ENCODE measurements at regions not wholly inside any gene's neighbourhood (a gene's known extent, or its start where the extent isn't known, plus 50 kb on each side); places are given as distances from the start of the nearest gene placed in this dataset.
A peak's percentile ranks its signal among the peaks of the same experiment; 100 is the strongest.
"Not testable (repeated sequence)": the region's sequence is repeated elsewhere in the genome, so short reads cannot be mapped to it uniquely, and the experiment has no call there.

DNA sequence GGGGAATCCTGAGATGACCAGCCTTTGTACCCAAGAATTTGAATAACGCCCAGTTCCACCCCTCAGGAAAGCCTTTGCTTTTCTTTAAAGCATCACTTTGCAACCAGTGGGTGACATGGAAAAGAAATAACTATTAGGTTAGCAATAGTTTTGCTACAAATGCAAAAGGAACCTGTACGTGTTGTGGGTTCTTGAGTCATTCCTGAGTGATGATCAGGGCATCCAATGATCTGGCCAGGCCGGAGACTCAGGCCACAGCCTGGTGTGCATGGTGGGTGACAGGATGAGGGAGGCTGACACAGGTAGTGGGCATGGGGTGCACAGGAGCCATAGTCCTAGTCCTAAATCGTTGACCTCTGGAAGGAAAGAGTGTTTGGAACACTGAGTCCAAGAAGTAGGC, 321.4 kb upstream of the IL12A start:
- DNase-seq = no peak

DNA sequence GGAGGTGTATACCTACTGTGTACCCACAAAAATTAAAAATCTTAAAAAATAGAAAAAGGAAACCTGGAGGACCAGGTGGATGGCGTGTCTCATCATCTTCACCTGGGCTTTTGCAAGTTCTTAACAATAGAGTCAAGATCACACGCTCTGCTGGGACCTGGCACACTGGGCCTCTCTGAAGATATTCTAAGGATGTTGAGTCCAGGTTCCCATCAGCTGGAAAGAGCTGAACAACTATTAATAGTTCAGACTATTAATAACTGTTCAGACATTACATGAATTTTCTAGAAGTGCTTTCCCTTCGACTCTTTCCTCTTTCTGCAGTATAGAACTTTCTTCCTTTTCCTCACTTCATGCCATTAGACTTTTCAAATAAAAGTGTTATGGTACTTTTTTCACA, 320.2 kb upstream of the IL12A start:
- no peak for DNase-seq

DNA sequence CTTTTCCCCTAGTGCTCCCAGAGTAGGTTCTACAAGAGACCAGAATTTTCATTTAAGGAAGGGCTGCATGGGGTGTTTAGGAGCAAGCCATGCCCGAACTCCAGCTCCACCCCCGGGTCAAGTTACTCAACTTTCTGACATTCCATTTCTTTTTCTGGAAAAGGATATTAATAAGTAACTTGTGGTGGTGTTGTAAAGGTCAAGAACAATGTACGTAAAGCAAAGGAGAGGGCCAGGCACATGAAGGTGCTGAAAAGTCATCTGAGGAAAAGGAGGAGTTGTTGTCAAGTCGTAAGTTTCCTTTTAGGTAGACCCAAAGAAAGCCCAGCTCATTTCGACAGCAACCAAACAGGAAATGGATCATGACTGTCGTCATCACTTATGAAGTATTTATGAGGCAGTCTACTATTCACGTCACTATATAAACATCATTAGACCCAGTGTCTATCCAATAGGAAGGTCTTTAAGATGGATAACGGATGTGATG, 319.6 kb upstream of the IL12A start:
- no peak for DNase-seq

DNA sequence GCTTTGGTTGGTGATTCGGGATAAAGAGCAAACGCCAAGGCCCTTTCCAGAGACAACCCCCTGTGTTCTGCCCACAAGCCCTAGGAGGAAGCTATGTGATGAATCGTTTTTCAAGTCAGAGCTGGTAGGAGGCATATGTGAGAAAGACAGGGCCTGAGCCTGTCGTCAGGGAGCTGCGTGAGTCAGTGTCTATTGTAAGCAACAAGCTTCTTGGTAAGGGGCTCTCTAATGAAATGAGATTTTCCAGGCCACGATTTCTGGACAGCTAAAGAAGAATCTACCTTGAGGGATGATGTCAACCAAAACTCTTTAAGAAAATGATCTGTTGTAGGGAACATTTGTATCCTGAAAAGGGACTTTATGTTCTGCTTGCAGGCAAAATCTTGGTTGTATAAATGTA, 318.9 kb upstream of the IL12A start:
- DNase-seq = no peak

DNA sequence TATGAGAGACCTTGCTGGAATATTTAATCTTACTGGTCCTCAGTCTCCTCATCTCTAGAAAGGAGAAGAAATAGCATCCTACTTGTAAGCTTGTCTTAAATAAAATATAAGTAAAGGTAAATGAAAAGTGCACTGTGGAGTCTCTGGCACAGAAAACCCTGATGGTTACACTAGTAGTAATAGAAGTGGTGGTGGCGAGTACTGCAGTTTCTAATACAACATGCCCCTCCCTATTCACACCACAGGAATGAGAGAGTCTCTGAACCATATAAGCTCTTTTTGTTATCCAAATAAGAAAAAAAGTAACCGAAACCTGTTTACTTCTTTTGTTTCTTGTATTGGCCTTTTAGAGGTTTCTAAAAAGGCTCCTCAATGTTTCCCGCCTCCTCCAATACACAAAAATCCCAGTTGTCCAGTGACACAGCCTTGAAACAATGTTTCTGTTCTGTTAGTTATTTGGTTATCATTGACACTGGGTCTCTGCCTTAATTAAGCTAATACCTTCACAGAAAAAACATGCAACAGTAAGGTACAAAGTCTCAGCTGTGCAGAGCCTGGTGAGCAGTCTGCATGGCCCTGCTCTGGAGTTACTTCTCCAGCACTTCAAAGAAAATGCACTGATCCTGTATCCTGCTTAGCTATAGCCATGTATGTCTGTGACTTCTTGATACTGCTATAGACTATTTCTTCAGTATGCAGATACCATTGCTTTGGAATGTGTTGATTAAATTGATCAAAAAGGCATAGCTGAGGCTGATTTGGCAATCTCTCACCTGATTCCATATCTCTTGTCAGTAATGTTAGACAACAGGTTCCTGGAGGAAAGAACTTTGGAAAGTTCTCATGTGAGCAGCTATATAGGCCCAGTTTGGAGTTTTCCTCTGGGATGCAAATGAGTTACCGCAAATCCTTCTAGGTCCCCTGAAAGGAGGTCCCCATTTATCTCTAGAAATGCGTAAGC, 315.6 kb upstream of the IL12A start:
- DNase-seq = no peak

DNA sequence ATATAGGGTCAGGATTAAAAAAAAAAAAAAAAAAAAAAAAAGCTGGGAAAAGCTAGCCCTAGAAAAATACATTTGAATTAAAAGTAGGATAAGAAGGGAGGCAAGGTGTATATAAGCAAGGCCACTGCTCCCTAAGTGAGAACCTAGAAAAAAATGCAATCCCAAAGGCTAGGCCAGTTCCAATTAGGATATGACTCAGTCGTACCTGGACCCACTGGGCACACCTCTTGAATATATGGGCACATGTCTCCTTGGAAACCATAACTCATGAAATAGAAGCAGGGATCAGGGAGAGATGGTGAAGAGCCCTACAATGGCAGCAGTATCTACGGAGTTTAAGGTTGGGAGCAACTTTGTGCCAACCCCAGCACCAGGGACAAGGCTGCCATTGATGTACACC, 314.1 kb upstream of the IL12A start:
- no peak for DNase-seq

DNA sequence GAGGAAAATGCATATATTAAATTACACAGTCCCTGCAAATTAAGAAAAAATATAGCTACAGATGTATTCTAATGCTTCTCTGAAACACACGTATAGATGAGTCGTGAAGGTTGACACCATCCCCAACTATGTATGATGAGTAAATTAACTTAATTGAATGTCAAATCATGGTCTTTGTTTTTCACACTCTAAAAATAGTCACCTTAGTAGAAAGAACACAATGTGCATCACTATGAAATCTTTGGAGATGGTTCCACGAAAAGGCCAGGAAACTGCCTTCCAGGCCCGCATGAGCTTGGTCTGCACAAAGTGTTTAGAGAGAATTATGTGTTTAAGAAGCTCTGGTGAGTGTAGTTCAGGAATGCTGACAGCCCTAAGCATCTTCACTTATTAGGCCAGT, 313.4 kb upstream of the IL12A start:
- DNase-seq = no peak

DNA sequence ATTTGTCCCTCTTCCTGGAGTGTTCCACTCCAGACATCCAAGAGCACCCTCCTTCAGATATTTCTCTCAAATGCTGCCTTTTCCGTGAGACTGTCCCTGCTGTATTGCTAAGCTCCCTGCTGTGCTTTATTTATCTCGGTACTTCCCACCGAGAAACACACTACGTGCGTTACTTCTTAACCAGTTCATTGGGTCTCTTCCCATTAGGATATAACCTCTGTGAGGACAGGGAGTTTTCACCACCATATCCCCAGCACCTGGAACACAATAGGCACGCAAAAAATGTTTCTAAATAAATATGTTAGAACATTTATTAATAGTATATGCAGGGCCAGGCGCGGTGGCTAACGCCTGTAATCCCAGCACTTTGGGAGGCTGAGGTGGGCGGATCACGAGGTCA, 308.7 kb upstream of the IL12A start:
- no peak for DNase-seq

DNA sequence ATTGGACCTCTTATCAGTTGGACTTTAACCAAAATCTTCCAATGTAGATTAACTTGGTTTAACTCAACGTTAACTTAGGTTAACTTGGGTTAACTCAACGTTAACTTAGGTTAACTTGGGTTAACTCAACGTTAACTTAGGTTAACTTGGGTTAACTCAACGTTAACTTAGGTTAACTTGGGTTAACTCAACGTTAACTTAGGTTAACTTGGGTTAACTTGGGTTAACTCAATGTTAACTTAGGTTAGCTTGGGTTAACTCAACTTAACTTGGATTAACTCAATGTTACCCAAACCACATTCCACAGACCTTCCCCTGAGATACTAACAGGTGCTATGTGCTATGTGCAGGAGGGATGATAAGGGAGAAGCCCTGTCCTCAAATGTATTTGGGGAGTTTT, 306.9 kb upstream of the IL12A start:
- not testable (repeated sequence) for DNase-seq

DNA sequence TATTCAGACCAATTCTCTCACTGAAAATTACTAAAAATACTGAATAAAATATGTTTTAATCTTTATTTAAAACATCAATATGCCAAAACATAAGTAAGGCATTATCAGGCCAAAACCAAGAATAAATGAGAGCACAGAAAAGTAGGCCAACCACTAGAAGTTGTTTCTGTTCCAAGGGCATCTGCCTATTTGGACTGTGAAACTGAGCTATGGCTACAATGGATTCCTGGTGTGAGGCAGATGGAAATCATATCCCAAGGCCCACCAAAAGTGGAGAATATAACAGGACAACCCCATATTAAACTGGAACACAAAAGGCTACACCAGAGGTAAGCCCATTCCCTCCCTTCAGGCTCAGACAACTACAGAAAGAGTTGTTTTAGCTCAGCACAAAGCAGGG, 302.8 kb upstream of the IL12A start:
- DNase-seq = no peak

DNA sequence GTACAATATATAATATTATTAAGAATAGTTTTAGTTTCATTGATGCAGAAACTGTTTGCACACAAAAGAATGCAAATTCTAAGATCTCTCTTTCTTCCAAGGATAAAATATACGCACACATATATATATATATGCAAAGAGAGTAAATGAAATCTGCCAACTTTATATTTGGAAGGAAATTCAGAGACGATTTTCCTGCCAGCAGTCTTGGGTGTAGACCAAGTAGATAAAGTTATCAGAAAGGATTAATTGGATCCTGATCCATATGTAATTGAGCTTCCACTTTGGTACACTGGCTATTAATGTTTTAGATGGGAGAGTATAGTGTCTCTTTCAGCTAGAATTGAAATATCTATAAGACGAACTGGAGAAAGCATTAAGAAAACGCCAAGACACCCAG, 295.4 kb upstream of the IL12A start:
- no peak for DNase-seq

DNA sequence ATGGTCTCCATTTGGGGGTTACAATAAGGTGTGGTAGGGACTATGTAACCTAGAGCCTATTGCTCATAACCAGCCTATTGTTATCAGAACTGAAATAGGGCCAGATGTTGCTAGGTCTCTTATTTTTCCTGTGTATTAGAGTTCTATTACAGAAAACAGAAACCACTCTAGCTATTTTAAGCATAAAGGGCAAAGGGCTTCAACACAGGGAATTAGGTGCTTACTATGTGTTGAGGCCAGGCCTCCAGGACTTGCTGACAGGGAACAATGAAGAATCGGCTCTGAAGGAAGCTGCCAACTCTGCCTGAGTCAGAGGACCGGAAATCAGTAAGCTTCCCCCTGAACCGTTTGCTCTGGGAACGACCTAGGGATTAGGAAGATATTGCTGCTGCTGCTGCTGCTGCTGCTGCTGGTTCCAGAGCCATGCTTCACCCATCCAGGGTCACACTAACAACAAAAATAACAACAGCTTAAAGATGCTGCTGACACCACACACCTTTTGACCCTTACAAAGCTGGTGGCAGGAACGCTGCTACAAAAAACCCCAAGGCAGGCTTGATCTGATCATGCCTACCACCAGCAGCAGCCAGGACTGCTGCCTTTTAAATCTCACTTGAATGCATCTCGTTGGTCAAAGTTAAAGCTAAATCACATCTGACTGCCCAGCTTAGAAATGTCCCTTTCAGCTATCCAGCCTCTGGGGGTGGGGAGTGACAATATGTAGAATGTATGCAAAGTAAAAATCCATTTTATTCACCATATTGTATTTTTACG, 276.9 kb upstream of the IL12A start:
- peak in 1 of 4 experiments; percentile 2 for DNase-seq

DNA sequence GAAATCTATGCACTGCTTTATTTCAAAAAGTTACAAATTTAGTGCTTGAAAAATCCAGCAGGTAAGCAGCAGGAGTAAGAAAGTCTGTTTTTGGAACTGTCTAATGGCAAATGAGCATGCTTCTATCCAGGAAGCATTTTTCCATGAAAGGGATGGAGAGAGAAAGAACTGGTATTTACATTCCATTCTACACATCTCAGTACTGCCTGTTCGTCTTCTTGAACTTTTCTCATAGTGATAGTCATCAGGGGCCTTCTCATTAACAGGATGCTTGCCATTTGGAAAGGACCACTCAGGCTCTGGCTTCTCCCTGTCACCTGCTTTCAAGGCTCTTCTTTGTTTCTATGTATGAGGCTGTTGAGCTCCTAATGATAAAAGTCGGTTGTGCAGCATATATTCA, 267.3 kb upstream of the IL12A start:
- DNase-seq = no peak

DNA sequence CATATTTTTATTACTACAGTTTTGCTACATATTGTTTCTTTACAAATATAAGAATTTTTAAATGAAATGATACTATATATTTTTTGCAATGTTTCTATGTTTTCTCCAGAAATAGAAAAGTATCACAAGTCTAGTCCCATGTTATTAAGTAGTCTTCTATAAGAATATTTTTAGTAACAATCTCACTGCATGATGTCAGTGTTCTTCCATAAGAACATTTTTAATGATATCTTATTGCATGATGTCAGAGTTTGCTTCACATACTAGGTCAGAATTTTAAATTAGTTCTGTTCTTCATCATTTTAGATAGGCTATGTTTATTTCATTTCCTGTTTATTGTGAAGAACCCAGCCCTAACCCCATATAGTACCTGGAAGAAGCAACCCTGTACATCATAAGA, 265.3 kb upstream of the IL12A start:
- no peak for DNase-seq

DNA sequence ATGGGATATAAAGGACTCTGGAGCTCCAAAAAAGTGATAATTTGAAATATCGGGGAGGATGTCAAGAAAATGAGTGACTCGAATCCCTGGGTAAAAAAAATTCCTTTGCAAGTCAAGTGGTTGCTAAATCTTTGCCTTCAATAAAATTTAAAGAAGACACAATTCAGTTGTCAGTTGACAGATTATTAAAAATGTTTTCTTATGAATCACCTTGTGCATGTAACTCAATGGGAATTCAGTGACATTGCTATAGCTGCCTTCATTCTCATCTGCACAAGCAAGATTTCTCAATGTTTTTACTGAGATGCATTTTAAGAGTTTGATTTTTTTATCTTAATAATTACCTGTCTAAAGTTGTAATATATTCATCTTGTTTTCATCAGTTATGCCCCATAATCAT, 264.0 kb upstream of the IL12A start:
- no peak for DNase-seq

DNA sequence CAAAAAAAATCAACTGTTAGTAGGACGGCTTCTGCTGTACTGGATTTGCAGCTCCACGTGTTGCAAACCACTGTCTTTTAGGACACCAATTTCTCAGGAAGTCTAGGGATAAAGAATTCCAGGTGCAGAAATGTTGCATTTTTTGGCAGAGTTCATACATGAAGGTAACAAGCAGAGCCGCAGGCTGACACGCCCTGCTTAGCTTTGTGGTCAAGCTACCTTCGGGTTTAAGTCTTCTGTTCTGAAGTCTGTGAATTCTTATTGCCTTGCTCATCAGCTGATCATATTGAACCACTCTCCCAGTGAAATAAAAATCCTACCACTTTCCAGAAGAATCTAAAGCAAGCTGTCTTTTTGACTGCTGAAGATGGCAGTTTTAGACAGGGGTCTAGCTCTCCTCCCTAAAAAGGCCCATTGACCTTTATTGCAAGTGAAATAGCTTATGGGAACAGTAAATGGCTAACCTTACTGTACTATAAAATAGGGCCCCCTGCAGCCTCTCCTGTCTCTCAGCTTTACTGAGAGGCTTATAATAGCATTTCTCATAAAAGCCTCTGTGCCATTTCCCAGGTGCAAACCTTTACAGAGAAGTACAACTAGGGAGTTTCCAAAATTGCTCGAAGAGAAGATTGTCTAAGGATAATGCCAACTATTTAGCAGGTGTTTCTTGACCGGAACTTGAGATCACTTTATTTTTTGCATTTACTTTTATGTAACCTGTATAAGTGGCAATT, 262.2 kb upstream of the IL12A start:
- DNase-seq = no peak

DNA sequence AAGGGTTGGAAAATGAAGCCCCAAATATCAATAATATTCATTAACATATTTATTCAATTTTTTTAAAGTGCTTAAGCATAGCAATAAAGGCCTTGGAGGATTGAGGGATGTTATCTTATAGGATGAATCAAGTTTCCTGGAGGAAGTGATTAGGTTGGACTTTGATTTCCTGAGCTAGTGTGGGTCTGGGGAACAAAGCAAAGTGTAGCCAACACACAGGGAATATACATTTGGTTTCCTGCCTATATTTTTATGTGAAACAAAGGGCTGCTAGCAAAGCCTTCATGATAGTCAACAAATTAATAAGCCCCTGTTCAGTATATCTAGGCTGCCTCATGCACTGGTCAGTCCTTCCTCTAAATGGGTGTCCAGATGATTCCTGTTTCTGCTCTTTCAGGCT, 261.1 kb upstream of the IL12A start:
- DNase-seq = no peak

DNA sequence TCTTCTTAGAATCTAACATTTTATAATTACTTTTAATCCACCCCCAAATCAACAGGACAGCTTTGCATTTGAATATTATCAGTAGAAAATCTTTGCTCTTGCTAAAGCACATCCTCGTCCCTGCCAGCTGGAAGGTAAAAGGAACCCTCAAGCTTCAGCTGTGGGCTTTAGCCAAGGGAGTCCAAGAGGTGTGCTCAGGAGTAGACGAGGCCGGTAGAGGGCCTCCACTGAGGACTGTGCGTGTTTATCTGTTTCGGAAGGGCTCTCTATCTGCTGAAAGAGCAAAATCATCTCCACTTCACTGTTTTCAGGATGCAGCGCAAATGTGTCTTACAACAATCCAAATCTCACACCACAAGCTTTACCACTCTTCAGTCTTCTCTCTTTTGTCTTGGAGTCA, 257.4 kb upstream of the IL12A start:
- DNase-seq = no peak

DNA sequence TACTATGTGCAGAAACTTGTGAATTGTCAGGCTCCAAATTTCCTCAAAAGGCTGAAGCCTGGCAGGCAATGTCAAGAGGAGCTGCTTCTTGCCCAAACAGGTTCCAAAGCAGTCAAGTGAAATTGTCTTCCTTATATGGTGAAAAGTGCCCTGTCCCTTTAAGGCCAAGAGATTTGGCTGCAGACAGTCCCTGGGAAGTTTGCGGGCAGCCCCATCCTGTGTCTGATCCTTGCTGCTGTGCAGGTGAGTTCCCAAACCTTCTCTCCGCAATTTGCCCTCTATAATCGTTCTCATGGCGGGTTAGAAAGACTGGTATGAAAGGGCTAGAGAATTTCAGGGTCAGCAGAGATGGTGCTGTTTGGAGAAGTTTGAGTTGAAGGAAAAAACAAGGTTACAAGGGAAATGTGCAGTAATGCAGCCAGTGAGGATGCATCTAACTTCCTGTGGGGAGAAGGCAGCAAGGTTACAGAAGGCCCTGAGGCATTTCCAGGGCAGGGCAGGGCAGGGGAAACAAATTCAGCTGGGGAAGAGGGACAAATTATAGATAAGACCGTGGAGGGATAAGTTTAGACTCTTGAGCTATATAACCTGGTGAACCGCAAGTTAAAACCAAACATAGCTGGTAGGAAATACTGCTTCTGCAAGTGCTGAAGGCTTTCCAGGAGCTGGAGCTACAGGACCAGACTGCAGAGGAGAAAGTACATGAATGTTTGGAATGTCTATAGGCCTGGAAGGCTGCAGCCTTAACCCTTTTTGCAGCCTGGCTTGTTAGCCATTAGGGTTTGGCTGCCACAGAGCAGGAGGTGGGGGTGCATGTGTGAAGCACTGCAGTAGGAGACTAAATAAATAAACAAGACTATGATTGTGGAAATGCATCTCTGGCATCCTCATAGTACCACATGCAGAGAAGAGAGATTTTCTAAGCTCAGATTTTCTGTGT, 256.2 kb upstream of the IL12A start:
- DNase-seq = no peak

DNA sequence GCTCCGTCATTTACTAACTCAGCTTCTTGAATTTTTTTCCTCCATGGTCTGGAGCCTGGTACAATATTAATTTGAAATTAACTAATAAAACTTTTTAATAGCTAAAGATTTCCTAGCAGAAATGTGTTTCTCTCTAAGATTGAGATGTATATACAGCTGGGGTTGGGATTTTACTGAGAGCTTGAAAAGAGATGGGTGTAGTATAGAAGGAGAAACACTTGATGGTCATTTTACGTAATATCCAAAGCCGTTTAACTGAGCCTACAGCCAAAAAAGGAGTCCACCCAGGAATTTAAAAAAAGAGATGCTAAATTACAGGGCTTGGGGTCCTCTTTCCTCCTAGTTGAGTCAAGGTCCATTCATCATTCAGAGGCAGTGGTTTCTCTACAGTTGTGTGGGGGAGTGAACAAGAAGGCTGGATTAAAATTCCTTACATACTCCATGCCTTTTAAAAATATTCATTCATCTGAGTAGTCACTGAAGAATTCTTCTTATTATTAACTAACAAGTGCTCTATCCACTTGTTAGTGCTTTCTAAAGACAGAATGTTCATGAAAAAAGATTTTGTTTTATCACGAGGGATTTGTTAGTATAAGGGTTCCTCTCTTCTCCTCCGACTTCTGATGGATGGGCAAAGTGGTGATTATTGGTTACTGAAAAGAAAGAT, 255.3 kb upstream of the IL12A start:
- DNase-seq = no peak

DNA sequence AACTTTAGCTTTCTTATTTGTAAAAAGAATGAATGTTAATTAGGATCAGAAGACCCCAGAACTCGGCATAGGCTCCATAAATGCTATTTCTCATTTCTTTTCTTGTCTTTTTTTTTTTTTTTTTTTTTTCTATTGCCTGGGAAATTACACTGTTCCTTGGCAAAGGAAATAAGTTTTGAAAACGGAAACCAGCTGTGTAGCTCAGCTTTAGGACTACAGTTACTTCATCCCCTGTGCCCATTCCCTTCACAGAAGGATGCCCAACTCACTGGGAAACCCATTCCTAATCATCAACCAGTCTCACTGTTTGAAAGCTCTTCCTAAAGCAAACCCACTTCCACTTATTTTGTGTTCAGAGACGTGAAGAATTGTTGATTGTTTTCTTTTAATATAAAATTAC, 254.0 kb upstream of the IL12A start:
- no peak for DNase-seq
